HCT116 (cell line): ENCODE measurements at regions not wholly inside any gene's neighbourhood (a gene's known extent, or its start where the extent isn't known, plus 50 kb on each side); places are given as distances from the start of the nearest gene placed in this dataset.

ENCODE experiments used
- ATAC-seq: fragments of 200-7000 bp; cut with Tn5 transposase; 2 replicates; pipeline ENCODE4 v1.9.1; 2020; ENCODE audit warnings: mild to moderate bottlenecking, moderate library complexity
- BruUV-seq: library from RNA; stranded (reverse); fragments of 400-500 nt; replicated peaks from 2 replicates; lab custom pipeline; 2021; lab: Mats Ljungman, UMichigan
- CTCF ChIA-PET: fragments of 300-600 bp; sonication (Branson Sonifier 250); formaldehyde crosslinking; loops from one replicate; lab custom pipeline; 2021; ENCODE audit warnings: antibody characterized with exemption; lab: Charles Lee
- POLR2A ChIA-PET: fragments of 300-600, 350-600 bp; sonication (Branson Sonifier 250); formaldehyde crosslinking; loops from one replicate; lab custom pipeline; 2021; ENCODE audit warnings: antibody characterized with exemption; lab: Charles Lee
- RAD21 ChIA-PET, 2 experiments: fragments of 300-600 bp; sonication (Branson Sonifier 250); formaldehyde crosslinking; loops; one replicate each; lab custom pipeline; 2023; ENCODE audit warnings: low total read pairs in 2 of 2; ENCODE audit not compliant: uncharacterized antibody in 2 of 2, unreplicated experiment in 2 of 2, low non-redundant PET in 1 of 2; lab: Charles Lee
- DNase-seq: peaks from one replicate; pipeline ENCODE4 v3.0.0-alpha.2; 2010; ENCODE audit warnings: low read depth, low spot score
- H2AFZ ChIP-seq: fragments of 200-600 bp; shearing (Covaris generic), sonication (generic); 2 replicates; pipeline ENCODE4 v1.6.1; 2017; ENCODE audit warnings: low read depth, mixed run types, mixed read lengths, antibody characterized with exemption, low read length; ENCODE audit not compliant: poor library complexity, severe bottlenecking
- H3K27ac ChIP-seq: 2 replicates; pipeline ENCODE4 v1.5.1; 2012; ENCODE audit warnings: low read depth, low read length
- H3K27me3 ChIP-seq: fragments of 200-600 bp; sonication (generic); 2 replicates; pipeline ENCODE4 v1.6.1; 2016; ENCODE audit warnings: mixed run types, low read length, mixed read lengths; ENCODE audit not compliant: insufficient read depth
- H3K36me3 ChIP-seq, 2 experiments: fragments of 200-500 bp in 1 of 2; fragments of 200-600 bp in 1 of 2; sonication (Bioruptor generic) in 1 of 2; sonication (generic) in 1 of 2; 2 replicates each; pipeline versions ENCODE4 v1.5.1 to v1.6.1; 2014 to 2016; ENCODE audit warnings: low read length in 2 of 2, inconsistent platforms in 1 of 2, mixed read lengths in 1 of 2, mixed run types in 1 of 2; ENCODE audit not compliant: insufficient read depth in 2 of 2, control insufficient read depth in 1 of 2
- H3K4me1 ChIP-seq, 2 experiments: fragments of 200-600 bp in 1 of 2; sonication (generic) in 1 of 2; 2 replicates each; pipeline versions ENCODE4 v1.5.1 to v1.6.1; 2012 to 2017; ENCODE audit warnings: low read length in 2 of 2, inconsistent platforms in 1 of 2, mild to moderate bottlenecking in 1 of 2, mixed read lengths in 1 of 2, mixed run types in 1 of 2, moderate library complexity in 1 of 2; ENCODE audit not compliant: insufficient read depth in 2 of 2, control insufficient read depth in 1 of 2
- H3K4me2 ChIP-seq: fragments of 200-600 bp; sonication (generic); 2 replicates; pipeline ENCODE4 v1.6.1; 2017; ENCODE audit warnings: mixed run types, low read length, mixed read lengths
- H3K4me3 ChIP-seq, 2 experiments: fragments of 200-600 bp in 1 of 2; sonication (generic) in 1 of 2; replicated peaks in 1 of 2; 2 replicates each; pipeline ENCODE4 v1.5.1; 2011 to 2016; ENCODE audit warnings: low read length in 2 of 2, control low read depth in 1 of 2, low read depth in 1 of 2, mild to moderate bottlenecking in 1 of 2, mixed read lengths in 1 of 2, mixed run types in 1 of 2
- H3K79me2 ChIP-seq: fragments of 200-600 bp; sonication (generic); 2 replicates; pipeline ENCODE4 v1.6.1; 2017; ENCODE audit warnings: mild to moderate bottlenecking, mixed run types, low read length, moderate library complexity, mixed read lengths; ENCODE audit not compliant: insufficient read depth
- H3K9ac ChIP-seq: fragments of 200-600 bp; sonication (generic); 2 replicates; pipeline ENCODE4 v1.6.1; 2016; ENCODE audit warnings: low read length, mixed read lengths
- H3K9me2 ChIP-seq: fragments of 200-600 bp; sonication (generic), shearing (Covaris generic); 2 replicates; pipeline ENCODE4 v1.6.1; 2017; ENCODE audit warnings: mixed run types, mild to moderate bottlenecking, moderate library complexity; ENCODE audit not compliant: insufficient read depth
- H3K9me3 ChIP-seq, 2 experiments: fragments of 200-500 bp in 1 of 2; fragments of 200-600 bp in 1 of 2; sonication (Bioruptor generic) in 1 of 2; sonication (generic) in 1 of 2; 2 replicates each; pipeline ENCODE4 v1.6.1; 2014 to 2017; ENCODE audit warnings: low read length in 2 of 2, mixed read lengths in 2 of 2, inconsistent platforms in 1 of 2, low read depth in 1 of 2, mild to moderate bottlenecking in 1 of 2, mixed run types in 1 of 2, moderate library complexity in 1 of 2; ENCODE audit not compliant: control insufficient read depth in 1 of 2, insufficient read depth in 1 of 2
- H4K20me1 ChIP-seq: fragments of 200-600 bp; sonication (generic), shearing (Covaris generic); 2 replicates; pipeline ENCODE4 v1.6.1; 2017; ENCODE audit warnings: mixed run types, mild to moderate bottlenecking, moderate library complexity; ENCODE audit not compliant: insufficient read depth
- EZH2phosphoT487 ChIP-seq: fragments of 200-600 bp; IDR thresholded peaks from 2 replicates; pipeline ENCODE4 v1.6.1; 2018; ENCODE audit warnings: antibody characterized with exemption, borderline replicate concordance
- POLR2A ChIP-seq: IDR thresholded peaks from 2 replicates; pipeline ENCODE4 v1.7.0; 2011; ENCODE audit warnings: borderline replicate concordance; ENCODE audit not compliant: insufficient read depth, insufficient read length; ENCODE audit errors: extremely low read depth
- REST ChIP-seq: IDR thresholded peaks from 2 replicates; pipeline ENCODE4 v1.6.1; 2012; ENCODE audit warnings: low read depth
- SRF ChIP-seq: IDR thresholded peaks from 2 replicates; pipeline ENCODE4 v1.6.1; 2012; ENCODE audit warnings: low read depth
- ZNF274 ChIP-seq: fragments of 200-500 bp; sonication (Bioruptor generic); IDR thresholded peaks from 2 replicates; pipeline ENCODE4 v1.6.1; 2014; ENCODE audit warnings: mild to moderate bottlenecking, low read depth, low read length, inconsistent platforms
- intact Hi-C: fragments of 100-400 bp; cut with micrococcal nuclease; formaldehyde crosslinking; loops from 2 replicates; pipeline ENCODE4 v1.10.0; 2022
- TF ChIP-seq, protein P1 (sequence below), 3 experiments: fragments of 200-600 bp in 1 of 3; sonication (generic) in 1 of 3; IDR thresholded peaks in 2 of 3; conservative IDR thresholded peaks in 1 of 3; 2 replicates each; pipeline ENCODE4 v1.5.1; 2012 to 2017; ENCODE audit warnings: low read depth in 2 of 3, low read length in 2 of 3, antibody characterized with exemption in 1 of 3, borderline replicate concordance in 1 of 3, control low read depth in 1 of 3, mild to moderate bottlenecking in 1 of 3, mixed read lengths in 1 of 3, mixed run types in 1 of 3, moderate library complexity in 1 of 3; ENCODE audit not compliant: insufficient read depth in 1 of 3
- TF ChIP-seq, protein P2 (sequence below): IDR thresholded peaks from 2 replicates; pipeline ENCODE4 v1.6.1; 2012

GRCh38 chr17:45579529-45580495 is 89.3 kb upstream of the PLEKHM1 start:
- Histone ChIP-seq H3K4me3 (no peak overlapping the region), H4K20me1 (peaks cover 3% of the 10 kb centered on the region; the same call in 1 of the 2 replicates), H3K4me1 (peaks cover 10 to 15% of the 10 kb centered on the region in 2 experiments; a peak in 3 of 4 replicates), H3K9me3 (no peaks in the 10 kb centered on the region), H3K79me2 (peaks cover 93% of the 10 kb centered on the region), H2AFZ (no peak overlapping the region), H3K9me2 (no peaks in the 10 kb centered on the region), H3K4me2 (no peak overlapping the region), H3K27me3 (no peaks in the 10 kb centered on the region), H3K9ac (no peak overlapping the region), H3K36me3 (peaks cover 0 to 4% of the 10 kb centered on the region in 2 experiments; a peak in 1 of 4 replicates), H3K27ac (no peak overlapping the region)
- ATAC-seq (no peak), DNase-seq (no peak)
- BruUV-seq, result no TSS peak
- ChIA-PET RAD21 (no interaction called here), CTCF (no interaction called here), POLR2A (no interaction called here)
- TF ChIP-seq ZNF274 (no peak), SRF (no peak), POLR2A (no peak), EZH2phosphoT487 (no peak), REST (no peak)
- TF ChIP-seq, protein P1, sequence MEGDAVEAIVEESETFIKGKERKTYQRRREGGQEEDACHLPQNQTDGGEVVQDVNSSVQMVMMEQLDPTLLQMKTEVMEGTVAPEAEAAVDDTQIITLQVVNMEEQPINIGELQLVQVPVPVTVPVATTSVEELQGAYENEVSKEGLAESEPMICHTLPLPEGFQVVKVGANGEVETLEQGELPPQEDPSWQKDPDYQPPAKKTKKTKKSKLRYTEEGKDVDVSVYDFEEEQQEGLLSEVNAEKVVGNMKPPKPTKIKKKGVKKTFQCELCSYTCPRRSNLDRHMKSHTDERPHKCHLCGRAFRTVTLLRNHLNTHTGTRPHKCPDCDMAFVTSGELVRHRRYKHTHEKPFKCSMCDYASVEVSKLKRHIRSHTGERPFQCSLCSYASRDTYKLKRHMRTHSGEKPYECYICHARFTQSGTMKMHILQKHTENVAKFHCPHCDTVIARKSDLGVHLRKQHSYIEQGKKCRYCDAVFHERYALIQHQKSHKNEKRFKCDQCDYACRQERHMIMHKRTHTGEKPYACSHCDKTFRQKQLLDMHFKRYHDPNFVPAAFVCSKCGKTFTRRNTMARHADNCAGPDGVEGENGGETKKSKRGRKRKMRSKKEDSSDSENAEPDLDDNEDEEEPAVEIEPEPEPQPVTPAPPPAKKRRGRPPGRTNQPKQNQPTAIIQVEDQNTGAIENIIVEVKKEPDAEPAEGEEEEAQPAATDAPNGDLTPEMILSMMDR (IDR thresholded peaks at IDR 0.05 in 2 of 3, conservative IDR thresholded peaks at IDR 0.05 in 1 of 3; ENCODE audit: borderline replicate concordance in 1 of 3, insufficient read depth in 1 of 3, low read depth in 2 of 3, low read length in 2 of 3), result no peak
- TF ChIP-seq, protein P2, sequence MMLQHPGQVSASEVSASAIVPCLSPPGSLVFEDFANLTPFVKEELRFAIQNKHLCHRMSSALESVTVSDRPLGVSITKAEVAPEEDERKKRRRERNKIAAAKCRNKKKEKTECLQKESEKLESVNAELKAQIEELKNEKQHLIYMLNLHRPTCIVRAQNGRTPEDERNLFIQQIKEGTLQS, result no peak
- intact Hi-C loops, result no loop called here
